Stomach (tissue), 8 donors: ENCODE measurements at regions not wholly inside any gene's neighbourhood (a gene's known extent, or its start where the extent isn't known, plus 50 kb on each side); places are given as distances from the start of the nearest gene placed in this dataset.

ENCODE experiments used
- DNase-seq, 2 donors: peaks; one replicate each; pipeline versions ENCODE4 v3.0.0 to v3.0.0-alpha.2; 2013 to 2019
- H3K27ac ChIP-seq, 5 donors: fragments of 200-600 bp in 4 of 5; sonication (generic) in 4 of 5; one replicate each; pipeline ENCODE4 v1.5.1; 2013 to 2019; ENCODE audit warnings: mild to moderate bottlenecking in 1 of 5, moderate library complexity in 1 of 5
- H3K27me3 ChIP-seq, 3 donors: fragments of 200-600 bp; sonication (generic); one replicate each; pipeline ENCODE4 v1.5.1; 2017 to 2019; ENCODE audit warnings: mixed run types in 1 of 3
- H3K36me3 ChIP-seq, 4 donors: fragments of 200-600 bp; sonication (generic); 1 replicate in 3 of 4; 2 replicates in 1 of 4; pipeline ENCODE4 v1.5.1; 2016 to 2019
- H3K4me1 ChIP-seq, 4 donors: fragments of 200-600 bp; sonication (generic); one replicate each; pipeline ENCODE4 v1.5.1; 2016 to 2019
- H3K4me3 ChIP-seq, 4 donors: fragments of 200-600 bp; sonication (generic) in 3 of 4; one replicate each; pipeline ENCODE4 v1.5.1; 2016 to 2019; ENCODE audit warnings: mild to moderate bottlenecking in 1 of 4
- H3K9me3 ChIP-seq, 4 donors: fragments of 200-600 bp; sonication (generic); one replicate each; pipeline ENCODE4 v1.5.1; 2016 to 2019
- EP300 ChIP-seq: sonication (generic); formaldehyde crosslinking; IDR thresholded peaks from one replicate; pipeline ENCODE4 v1.6.1; 2017; ENCODE audit warnings: antibody characterized with exemption
- POLR2A ChIP-seq, 4 donors: fragments of 450-650 bp; IDR thresholded peaks; one replicate each; pipeline ENCODE4 v1.6.1; 2016; ENCODE audit warnings: antibody characterized with exemption in 4 of 4, control low read depth in 2 of 4, mild to moderate bottlenecking in 1 of 4, moderate library complexity in 1 of 4
- POLR2AphosphoS5 ChIP-seq, 3 donors: sonication (generic); formaldehyde crosslinking; IDR thresholded peaks; one replicate each; pipeline ENCODE4 v1.6.1; 2016; ENCODE audit warnings: antibody characterized with exemption in 3 of 3
- WGBS, 5 donors: extraction: QIAGEN DNeasy Blood & Tissue Kit in 3 of 5; methylation state at CpG; one replicate each; pipeline versions ENCODE4 v1.1.5 to v1.1.7; 2013 to 2018; 5-methylcytosine and 5-hydroxymethylcytosine counted together
- intact Hi-C: fragments of 100-400 bp; cut with DNase I; formaldehyde crosslinking; loops from one replicate; pipeline ENCODE4 v1.15.1; 2023; ENCODE audit warnings: low total_unique reads
- TF ChIP-seq, protein P1 (sequence below), 7 experiments: fragments of 450-650 bp in 4 of 7; fragments of 200-600 bp in 3 of 7; sonication (generic) in 3 of 7; IDR thresholded peaks; one replicate each; pipeline ENCODE4 v1.5.1; 2016 to 2019; ENCODE audit warnings: antibody characterized with exemption in 7 of 7, control low read depth in 2 of 7, mild to moderate bottlenecking in 1 of 7
- donor health status: healthy with polysubstance abuse.
- donor health status: Bipolar disorder and iron deficiency.
- donor health status: healthy.

DNA sequence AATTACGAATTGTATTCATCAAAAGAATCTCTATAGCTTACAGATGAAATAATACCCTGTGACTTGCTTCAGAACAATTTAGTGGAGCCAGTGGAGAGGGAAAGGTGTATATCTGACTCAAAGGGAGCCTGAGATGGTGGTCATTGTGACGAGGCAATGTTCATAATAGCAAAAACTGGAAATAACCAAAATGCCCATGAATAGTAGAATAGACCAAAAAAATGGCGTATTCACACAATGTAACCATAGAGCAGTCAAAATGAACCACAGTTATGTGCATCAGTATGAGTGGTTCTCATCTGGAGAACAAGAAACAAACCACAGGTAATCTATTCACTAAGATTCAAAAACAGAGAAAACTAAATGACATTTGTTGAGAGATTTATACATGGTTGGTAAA, 125.3 kb upstream of the CLNK start:
- H3K27ac ChIP-seq: no peak overlapping the region
- no peak for TF ChIP-seq POLR2AphosphoS5 (IDR thresholded peaks at IDR 0.05)
- TF ChIP-seq EP300: no peak
- no peak for TF ChIP-seq POLR2A (IDR thresholded peaks at IDR 0.05)
- TF ChIP-seq, protein P1, sequence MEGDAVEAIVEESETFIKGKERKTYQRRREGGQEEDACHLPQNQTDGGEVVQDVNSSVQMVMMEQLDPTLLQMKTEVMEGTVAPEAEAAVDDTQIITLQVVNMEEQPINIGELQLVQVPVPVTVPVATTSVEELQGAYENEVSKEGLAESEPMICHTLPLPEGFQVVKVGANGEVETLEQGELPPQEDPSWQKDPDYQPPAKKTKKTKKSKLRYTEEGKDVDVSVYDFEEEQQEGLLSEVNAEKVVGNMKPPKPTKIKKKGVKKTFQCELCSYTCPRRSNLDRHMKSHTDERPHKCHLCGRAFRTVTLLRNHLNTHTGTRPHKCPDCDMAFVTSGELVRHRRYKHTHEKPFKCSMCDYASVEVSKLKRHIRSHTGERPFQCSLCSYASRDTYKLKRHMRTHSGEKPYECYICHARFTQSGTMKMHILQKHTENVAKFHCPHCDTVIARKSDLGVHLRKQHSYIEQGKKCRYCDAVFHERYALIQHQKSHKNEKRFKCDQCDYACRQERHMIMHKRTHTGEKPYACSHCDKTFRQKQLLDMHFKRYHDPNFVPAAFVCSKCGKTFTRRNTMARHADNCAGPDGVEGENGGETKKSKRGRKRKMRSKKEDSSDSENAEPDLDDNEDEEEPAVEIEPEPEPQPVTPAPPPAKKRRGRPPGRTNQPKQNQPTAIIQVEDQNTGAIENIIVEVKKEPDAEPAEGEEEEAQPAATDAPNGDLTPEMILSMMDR (IDR thresholded peaks at IDR 0.05): no peak
- H3K36me3 ChIP-seq: no peaks in the 10 kb centered on the region
- intact Hi-C loops: no loop called here
- no peaks in the 10 kb centered on the region for H3K27me3 ChIP-seq
- H3K4me3 ChIP-seq: no peak overlapping the region
- peaks cover 0 to 10% (median 4%) of the 10 kb centered on the region in 4 donors for H3K9me3 ChIP-seq
- H3K4me1 ChIP-seq: no peaks in the 10 kb centered on the region
- WGBS, 5 donors: 75 to 88% (median 77%) methylated on average over 3 of the region's 3 CpGs
- no peak for DNase-seq

DNA sequence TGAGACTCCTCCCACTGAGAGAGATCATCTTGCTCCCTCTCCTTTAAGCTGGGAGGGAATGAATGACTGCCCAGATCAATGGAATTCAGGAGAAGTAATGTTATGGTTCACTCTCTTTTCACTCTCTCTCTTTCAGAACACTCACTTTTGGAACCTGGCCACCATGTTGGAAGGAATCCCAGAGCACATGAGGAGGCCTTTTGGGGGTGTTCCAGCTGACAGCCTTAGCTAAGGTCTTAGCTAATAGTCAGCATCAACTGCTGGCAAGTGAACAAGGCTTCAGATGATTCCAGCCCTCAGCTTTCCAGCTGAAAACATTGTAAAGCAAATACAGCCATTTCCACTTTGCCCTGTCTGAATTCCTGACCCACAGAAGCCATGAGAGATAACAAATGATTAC, 124.0 kb upstream of the CLNK start:
- H3K4me1 ChIP-seq: no peaks in the 10 kb centered on the region
- DNase-seq: peak in 1 of 2 donors; percentile 68
- intact Hi-C loops: no loop called here
- no peaks in the 10 kb centered on the region for H3K27me3 ChIP-seq
- no peaks in the 10 kb centered on the region for H3K36me3 ChIP-seq
- no peak overlapping the region for H3K4me3 ChIP-seq
- no peak overlapping the region for H3K27ac ChIP-seq
- TF ChIP-seq POLR2A (IDR thresholded peaks at IDR 0.05) (no peak), EP300 (no peak), POLR2AphosphoS5 (IDR thresholded peaks at IDR 0.05) (no peak)
- TF ChIP-seq, protein P1 (IDR thresholded peaks at IDR 0.05): no peak
- peaks cover 0 to 10% (median 2%) of the 10 kb centered on the region in 4 donors for H3K9me3 ChIP-seq

DNA sequence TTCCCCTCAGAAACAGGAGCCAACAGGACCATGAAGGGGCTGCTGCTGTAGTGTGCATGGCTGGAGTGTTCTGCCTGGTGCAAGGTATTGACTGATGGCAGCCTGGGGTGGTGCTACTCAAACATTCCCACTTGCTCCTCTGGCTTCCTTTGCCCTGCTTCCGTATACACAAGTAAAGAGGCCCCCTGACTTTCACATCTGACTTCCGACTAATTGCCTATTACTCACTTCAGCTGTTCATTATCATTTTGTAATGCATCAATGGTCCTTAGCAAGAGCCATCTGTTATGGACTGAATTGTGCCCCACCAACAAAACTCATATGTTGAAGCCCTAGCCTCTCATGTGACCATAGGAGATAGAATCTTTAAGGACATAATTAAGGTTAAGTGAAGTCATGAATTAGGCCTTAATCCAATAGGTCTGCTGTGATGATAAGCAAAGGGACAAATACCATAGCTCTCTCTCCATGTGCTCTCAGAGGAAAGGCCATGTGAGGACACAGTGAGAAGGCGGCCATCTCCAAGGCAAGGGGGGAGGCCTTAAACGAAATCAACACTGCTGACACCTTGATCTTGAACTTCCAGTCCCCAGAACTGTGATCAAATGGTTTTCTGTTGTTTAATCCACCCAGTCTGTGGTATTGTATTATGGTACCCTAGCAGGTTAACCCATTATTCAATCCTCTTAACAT, 122.5 kb upstream of the CLNK start:
- DNase-seq: peak in 1 of 2 donors; percentile 10
- peaks cover 0 to 10% (median 0%) of the 10 kb centered on the region in 4 donors for H3K9me3 ChIP-seq
- H3K36me3 ChIP-seq: no peaks in the 10 kb centered on the region
- no peaks in the 10 kb centered on the region for H3K27me3 ChIP-seq
- H3K4me3 ChIP-seq: no peak overlapping the region
- no peak overlapping the region for H3K27ac ChIP-seq
- no peaks in the 10 kb centered on the region for H3K4me1 ChIP-seq
- intact Hi-C loops: no loop called here
- WGBS, 5 donors: 67 to 79% (median 71%) methylated on average over 4 of the region's 4 CpGs
- TF ChIP-seq POLR2AphosphoS5 (IDR thresholded peaks at IDR 0.05): no peak
- TF ChIP-seq POLR2A (IDR thresholded peaks at IDR 0.05): no peak
- TF ChIP-seq, protein P1 (IDR thresholded peaks at IDR 0.05): no peak
- TF ChIP-seq EP300: no peak

DNA sequence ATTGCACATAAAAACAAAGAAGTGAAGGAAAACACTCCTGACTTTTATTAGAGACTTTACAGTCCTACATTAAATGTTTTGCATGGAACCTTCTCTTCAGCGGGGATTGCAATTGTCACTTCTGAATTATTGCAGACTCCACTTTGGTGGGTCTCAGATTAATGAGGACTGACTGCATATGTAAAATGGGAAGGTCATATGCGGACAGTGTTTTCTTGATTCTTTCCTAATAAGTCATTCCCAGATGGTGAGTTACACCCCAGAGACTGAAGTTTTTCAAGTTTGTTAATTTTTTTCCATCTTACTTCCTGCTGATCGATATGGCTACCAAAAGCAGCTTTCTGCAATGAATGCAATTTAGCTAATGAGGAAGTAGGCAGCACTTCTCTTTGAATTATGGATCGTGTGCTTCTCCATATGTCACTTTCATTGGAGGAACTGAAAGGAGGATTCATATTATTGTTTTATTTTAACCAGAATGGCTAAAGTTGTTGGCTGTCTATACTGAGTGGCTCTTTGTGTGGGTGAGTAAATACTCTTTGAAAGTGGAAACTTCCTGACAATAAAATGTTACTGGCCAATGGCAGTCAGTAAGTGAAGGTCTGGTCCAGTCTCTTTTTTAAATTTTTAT, 119.3 kb upstream of the CLNK start:
- Histone ChIP-seq H3K27ac (no peak overlapping the region), H3K4me3 (no peak overlapping the region), H3K27me3 (no peaks in the 10 kb centered on the region), H3K36me3 (no peaks in the 10 kb centered on the region), H3K9me3 (peaks cover 0 to 10% (median 0%) of the 10 kb centered on the region in 4 donors), H3K4me1 (no peaks in the 10 kb centered on the region)
- intact Hi-C loops: no loop called here
- WGBS, 5 donors: 57 to 71% (median 66%) methylated on average over 4 of the region's 4 CpGs
- TF ChIP-seq EP300 (no peak), POLR2A (IDR thresholded peaks at IDR 0.05) (no peak), POLR2AphosphoS5 (IDR thresholded peaks at IDR 0.05) (no peak)
- TF ChIP-seq, protein P1 (IDR thresholded peaks at IDR 0.05): no peak
- no peak for DNase-seq
